Bone marrow (tissue), 2 donors: ENCODE measurements at regions not wholly inside any gene's neighbourhood (a gene's known extent, or its start where the extent isn't known, plus 50 kb on each side); places are given as distances from the start of the nearest gene placed in this dataset.
"Not testable (repeated sequence)": the region's sequence is repeated elsewhere in the genome, so short reads cannot be mapped to it uniquely, and the experiment has no call there.

Experiments
- DNase-seq, 2 donors: peaks; one replicate each; lab custom pipeline; 2025; lab: John Stamatoyannopoulos, UW

- no peak for DNase-seq
Observed at GRCh38 chr1:222066539-222066938, 324.6 kb upstream of the DUSP10 start.

GRCh38 chr1:222065234-222065633 is 323.3 kb upstream of the DUSP10 start:
- DNase-seq, result no peak

GRCh38 chr1:222064388-222065211 is 322.7 kb upstream of the DUSP10 start:
- DNase-seq, result no peak

GRCh38 chr1:222062640-222063039 is 320.8 kb upstream of the DUSP10 start:
- no peak for DNase-seq

- no peak for DNase-seq
Observed at GRCh38 chr1:222061711-222062359, 319.9 kb upstream of the DUSP10 start.

- DNase-seq, result no peak
Observed at GRCh38 chr1:222060210-222060916, 318.5 kb upstream of the DUSP10 start.

- DNase-seq, result no peak
Observed at GRCh38 chr1:222058249-222058648, 316.4 kb upstream of the DUSP10 start.

- DNase-seq, result no peak
Observed at GRCh38 chr1:222057162-222057561, 315.3 kb upstream of the DUSP10 start.

- DNase-seq, result no peak
Observed at GRCh38 chr1:222054416-222054815, 312.5 kb upstream of the DUSP10 start.

- DNase-seq, result no peak
Observed at GRCh38 chr1:222053790-222054294, 312.0 kb upstream of the DUSP10 start.

GRCh38 chr1:222051311-222051710 is 309.4 kb upstream of the DUSP10 start:
- DNase-seq, result not testable (repeated sequence)

- DNase-seq, result not testable (repeated sequence)
Observed at GRCh38 chr1:222049661-222050060, 307.8 kb upstream of the DUSP10 start.

GRCh38 chr1:222049176-222049575 is 307.3 kb upstream of the DUSP10 start:
- no peak for DNase-seq

- DNase-seq, result peak in 1 of 2 donors; percentile 44
Observed at GRCh38 chr1:222048094-222048595, 306.3 kb upstream of the DUSP10 start.

GRCh38 chr1:222047366-222047765 is 305.5 kb upstream of the DUSP10 start:
- DNase-seq, result no peak

- DNase-seq, result no peak
Observed at GRCh38 chr1:222046684-222047263, 304.9 kb upstream of the DUSP10 start.

GRCh38 chr1:222045786-222046185 is 303.9 kb upstream of the DUSP10 start:
- no peak for DNase-seq

- DNase-seq, result no peak
Observed at GRCh38 chr1:222045236-222045635, 303.3 kb upstream of the DUSP10 start.

- DNase-seq, result no peak
Observed at GRCh38 chr1:222043444-222044292, 301.8 kb upstream of the DUSP10 start.

- DNase-seq, result no peak
Observed at GRCh38 chr1:222042120-222042519, 300.2 kb upstream of the DUSP10 start.

- no peak for DNase-seq
Observed at GRCh38 chr1:222040955-222041354, 299.1 kb upstream of the DUSP10 start.
